ENCODE measurements at regions not wholly inside any gene's neighbourhood (a gene's known extent, or its start where the extent isn't known, plus 50 kb on each side); places are given as distances from the start of the nearest gene placed in this dataset.

DNA sequence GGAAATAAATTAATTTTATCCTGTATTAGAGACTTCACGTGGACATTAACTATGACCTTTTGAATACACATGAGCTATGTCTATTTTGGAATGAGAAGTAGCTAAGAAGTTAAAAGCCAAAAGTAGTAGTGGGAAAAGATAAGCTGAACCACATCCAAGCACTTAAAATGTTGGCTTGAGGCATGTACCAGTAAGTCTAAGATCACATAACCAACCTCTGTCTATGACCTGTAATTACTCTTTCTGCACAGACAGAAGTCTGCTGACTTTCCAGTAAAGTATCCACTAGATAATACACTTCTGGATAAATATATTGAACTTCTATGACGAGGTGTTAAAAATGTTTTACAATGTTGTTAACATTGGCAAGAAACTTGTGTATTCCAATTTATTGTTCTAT, 68.7 kb downstream of the LIG4 start:
- Histone ChIP-seq H3K79me2 (no peaks in the 10 kb centered on the region), H3K4me1 (ENCODE audit: insufficient read depth) (no peaks in the 10 kb centered on the region), H3K36me3 (replicated peaks; ENCODE audit: insufficient read depth, low read depth) (no peaks in the 10 kb centered on the region), H3K4me2 (no peak overlapping the region), H3K4me3 (no peak overlapping the region), H3K9me3 (ENCODE audit: low read depth) (no peaks in the 10 kb centered on the region), H2AFZ (no peak overlapping the region), H4K20me1 (ENCODE audit: insufficient read depth, poor library complexity, severe bottlenecking) (no peaks in the 10 kb centered on the region), H3K27ac (no peak overlapping the region), H3K27me3 (no peaks in the 10 kb centered on the region), H3K9me2 (replicated peaks; ENCODE audit: insufficient read depth) (no peaks in the 10 kb centered on the region)
- DNase-seq (ENCODE audit: low spot score) = no peak
- TF ChIP-seq EZH2 (IDR thresholded peaks at IDR 0.05; ENCODE audit: borderline replicate concordance) = no peak
- TF ChIP-seq, protein P1, sequence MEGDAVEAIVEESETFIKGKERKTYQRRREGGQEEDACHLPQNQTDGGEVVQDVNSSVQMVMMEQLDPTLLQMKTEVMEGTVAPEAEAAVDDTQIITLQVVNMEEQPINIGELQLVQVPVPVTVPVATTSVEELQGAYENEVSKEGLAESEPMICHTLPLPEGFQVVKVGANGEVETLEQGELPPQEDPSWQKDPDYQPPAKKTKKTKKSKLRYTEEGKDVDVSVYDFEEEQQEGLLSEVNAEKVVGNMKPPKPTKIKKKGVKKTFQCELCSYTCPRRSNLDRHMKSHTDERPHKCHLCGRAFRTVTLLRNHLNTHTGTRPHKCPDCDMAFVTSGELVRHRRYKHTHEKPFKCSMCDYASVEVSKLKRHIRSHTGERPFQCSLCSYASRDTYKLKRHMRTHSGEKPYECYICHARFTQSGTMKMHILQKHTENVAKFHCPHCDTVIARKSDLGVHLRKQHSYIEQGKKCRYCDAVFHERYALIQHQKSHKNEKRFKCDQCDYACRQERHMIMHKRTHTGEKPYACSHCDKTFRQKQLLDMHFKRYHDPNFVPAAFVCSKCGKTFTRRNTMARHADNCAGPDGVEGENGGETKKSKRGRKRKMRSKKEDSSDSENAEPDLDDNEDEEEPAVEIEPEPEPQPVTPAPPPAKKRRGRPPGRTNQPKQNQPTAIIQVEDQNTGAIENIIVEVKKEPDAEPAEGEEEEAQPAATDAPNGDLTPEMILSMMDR (IDR thresholded peaks at IDR 0.05; ENCODE audit: poor library complexity) = no peak
- TF ChIP-seq EZH2phosphoT487 (IDR thresholded peaks at IDR 0.05; ENCODE audit: low read depth, severe bottlenecking, unreplicated experiment) = no peak
- 62% methylated on average over 2 of the region's 2 CpGs for WGBS (ENCODE audit: low lambda C conversion rate, missing lambda C conversion rate)

DNA sequence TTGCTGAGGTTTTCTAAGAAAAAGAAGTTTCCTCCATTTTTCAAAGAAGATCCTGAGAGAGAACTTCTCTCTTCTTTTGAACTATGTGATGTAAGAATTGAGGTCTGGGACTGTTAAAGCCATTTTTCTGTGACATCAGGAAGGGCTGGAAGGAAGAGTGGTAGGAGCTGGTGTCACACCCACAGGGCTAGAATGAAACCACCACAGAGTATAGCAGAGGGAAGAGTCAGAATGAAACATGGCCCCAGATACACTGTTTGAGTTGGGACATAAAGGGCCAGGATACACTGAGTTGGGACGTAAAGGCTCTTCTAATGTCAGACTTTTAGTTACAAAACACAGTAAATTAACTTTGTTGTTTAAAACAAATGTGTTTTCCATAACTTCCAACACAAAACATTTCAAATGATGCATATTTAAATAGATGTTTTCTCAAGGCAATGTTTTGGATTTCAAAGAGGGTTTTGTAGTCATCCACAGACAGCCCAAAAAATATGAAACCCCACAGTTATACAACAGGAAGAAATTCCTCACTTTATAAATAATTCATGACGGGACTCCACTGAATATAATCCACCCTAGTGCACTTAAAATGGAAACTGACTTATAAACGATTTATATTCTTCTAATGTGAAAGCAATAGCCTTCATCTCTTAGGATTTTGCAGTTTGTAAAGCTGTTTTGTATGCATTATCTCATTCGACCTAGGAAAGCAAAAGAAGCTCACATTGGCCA, 72.5 kb downstream of the LIG4 start:
- H3K36me3 ChIP-seq (replicated peaks; ENCODE audit: insufficient read depth, low read depth) = no peaks in the 10 kb centered on the region
- WGBS (ENCODE audit: low lambda C conversion rate, missing lambda C conversion rate) = 78% methylated on average over 4 of the region's 4 CpGs
- no peak for DNase-seq (ENCODE audit: low spot score)

DNA sequence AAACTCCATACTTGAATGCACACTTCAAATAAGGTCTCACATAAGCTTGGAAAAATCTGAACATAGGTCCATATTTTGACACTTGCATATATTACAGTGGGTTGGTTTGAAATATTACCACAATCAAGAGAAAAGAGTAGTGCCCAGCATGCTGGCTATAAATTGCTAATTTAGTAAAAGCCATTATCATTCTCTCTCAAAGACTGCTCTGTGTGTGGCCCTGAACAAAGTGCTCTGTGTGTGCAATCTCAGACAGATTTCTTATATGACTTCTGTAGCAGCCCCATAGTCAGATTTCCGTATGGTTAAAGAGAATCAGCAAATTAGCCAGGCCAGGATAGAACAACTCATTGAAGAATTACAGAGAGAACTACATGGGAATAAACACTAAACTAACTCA, 78.2 kb downstream of the LIG4 start:
- Histone ChIP-seq H3K4me3 (no peak overlapping the region), H3K27ac (no peak overlapping the region), H3K9me2 (replicated peaks; ENCODE audit: insufficient read depth) (no peaks in the 10 kb centered on the region), H3K4me2 (no peak overlapping the region), H3K9me3 (ENCODE audit: low read depth) (no peaks in the 10 kb centered on the region), H3K4me1 (ENCODE audit: insufficient read depth) (no peaks in the 10 kb centered on the region), H2AFZ (no peak overlapping the region), H3K79me2 (no peaks in the 10 kb centered on the region), H4K20me1 (ENCODE audit: insufficient read depth, poor library complexity, severe bottlenecking) (no peaks in the 10 kb centered on the region), H3K27me3 (no peaks in the 10 kb centered on the region), H3K36me3 (replicated peaks; ENCODE audit: insufficient read depth, low read depth) (no peaks in the 10 kb centered on the region)
- no peak for TF ChIP-seq EZH2 (IDR thresholded peaks at IDR 0.05; ENCODE audit: borderline replicate concordance)
- TF ChIP-seq, protein P1 (IDR thresholded peaks at IDR 0.05; ENCODE audit: poor library complexity) = no peak
- no peak for TF ChIP-seq EZH2phosphoT487 (IDR thresholded peaks at IDR 0.05; ENCODE audit: low read depth, severe bottlenecking, unreplicated experiment)
- DNase-seq (ENCODE audit: low spot score) = no peak
- WGBS (ENCODE audit: low lambda C conversion rate, missing lambda C conversion rate) = 84% methylated on average over 1 of the region's 1 CpG

More for the DNA sequence above, 72.5 kb downstream of the LIG4 start:
- H3K79me2 ChIP-seq = no peaks in the 10 kb centered on the region
- no peak for TF ChIP-seq EZH2 (IDR thresholded peaks at IDR 0.05; ENCODE audit: borderline replicate concordance)
- TF ChIP-seq, protein P1 (IDR thresholded peaks at IDR 0.05; ENCODE audit: poor library complexity) = no peak
- TF ChIP-seq EZH2phosphoT487 (IDR thresholded peaks at IDR 0.05; ENCODE audit: low read depth, severe bottlenecking, unreplicated experiment) = no peak
- no peak overlapping the region for H3K27ac ChIP-seq
- no peaks in the 10 kb centered on the region for H3K4me1 ChIP-seq (ENCODE audit: insufficient read depth)
- H3K9me2 ChIP-seq (replicated peaks; ENCODE audit: insufficient read depth) = no peaks in the 10 kb centered on the region
- H2AFZ ChIP-seq = no peak overlapping the region
- H3K9me3 ChIP-seq (ENCODE audit: low read depth) = no peaks in the 10 kb centered on the region
- no peaks in the 10 kb centered on the region for H4K20me1 ChIP-seq (ENCODE audit: insufficient read depth, poor library complexity, severe bottlenecking)
- no peak overlapping the region for H3K4me2 ChIP-seq
- H3K4me3 ChIP-seq = no peak overlapping the region
- H3K27me3 ChIP-seq = no peaks in the 10 kb centered on the region

Measured in hepatocyte (in vitro differentiated cells).